DOHH2 (cell line): ENCODE measurements at regions not wholly inside any gene's neighbourhood (a gene's known extent, or its start where the extent isn't known, plus 50 kb on each side); places are given as distances from the start of the nearest gene placed in this dataset.

Experiments used
- H3F3A ChIP-seq: fragments of 200-600 bp; sonication (generic), shearing (Covaris generic); 2 replicates; pipeline ENCODE4 v1.6.0; 2016; ENCODE audit warnings: antibody characterized with exemption, mild to moderate bottlenecking; ENCODE audit not compliant: control insufficient read depth, insufficient read depth
- H3K27ac ChIP-seq: fragments of 200-600 bp; sonication (generic); 2 replicates; pipeline ENCODE4 v1.5.1; 2014; ENCODE audit warnings: low read depth, mild to moderate bottlenecking, low read length, moderate library complexity
- H3K27me3 ChIP-seq: fragments of 200-600 bp; sonication (generic); 2 replicates; pipeline ENCODE4 v1.6.1; 2014; ENCODE audit warnings: mild to moderate bottlenecking, low read length, mixed read lengths; ENCODE audit not compliant: control insufficient read depth
- H3K36me3 ChIP-seq: fragments of 200-600 bp; sonication (generic); 2 replicates; pipeline ENCODE4 v1.6.1; 2014; ENCODE audit warnings: mild to moderate bottlenecking, low read length, moderate library complexity, mixed read lengths; ENCODE audit not compliant: control insufficient read depth
- H3K4me1 ChIP-seq: fragments of 200-600 bp; sonication (generic); 2 replicates; pipeline ENCODE4 v1.6.1; 2014; ENCODE audit warnings: mild to moderate bottlenecking, low read length, mixed read lengths; ENCODE audit not compliant: control insufficient read depth
- H3K4me2 ChIP-seq: fragments of 200-600 bp; sonication (generic); 2 replicates; pipeline ENCODE4 v1.6.0; 2014; ENCODE audit warnings: mild to moderate bottlenecking, low read length, moderate library complexity
- H3K4me3 ChIP-seq: fragments of 200-600 bp; sonication (generic); 2 replicates; pipeline ENCODE4 v1.5.1; 2014; ENCODE audit warnings: mild to moderate bottlenecking, low read length, mixed read lengths
- H3K79me2 ChIP-seq: fragments of 200-600 bp; sonication (generic); 2 replicates; pipeline ENCODE4 v1.6.1; 2014; ENCODE audit warnings: mild to moderate bottlenecking, low read length, mixed read lengths; ENCODE audit not compliant: control insufficient read depth
- H3K9me2 ChIP-seq: fragments of 200-600 bp; sonication (generic); replicated peaks from 2 replicates; pipeline ENCODE4 v1.6.1; 2014; ENCODE audit warnings: mild to moderate bottlenecking, low read length, mixed read lengths; ENCODE audit not compliant: control insufficient read depth
- H3K9me3 ChIP-seq: fragments of 200-600 bp; sonication (generic); 2 replicates; pipeline ENCODE4 v1.6.1; 2014; ENCODE audit warnings: antibody characterized with exemption, low read length, mixed read lengths; ENCODE audit not compliant: control insufficient read depth, insufficient read depth
- H4K20me1 ChIP-seq: fragments of 200-600 bp; sonication (generic); 2 replicates; pipeline ENCODE4 v1.6.0; 2014; ENCODE audit warnings: low read depth, mild to moderate bottlenecking, antibody characterized with exemption, low read length, moderate library complexity; ENCODE audit not compliant: control insufficient read depth, insufficient read depth
- CTCF ChIP-seq: fragments of 200-600 bp; sonication (generic); IDR thresholded peaks from one replicate; pipeline ENCODE4 v1.5.1; 2014; ENCODE audit warnings: antibody characterized with exemption, mild to moderate bottlenecking, low read depth, low read length; ENCODE audit not compliant: poor library complexity, severe bottlenecking
- EZH2phosphoT487 ChIP-seq: fragments of 200-600 bp; sonication (generic); IDR thresholded peaks from 2 replicates; pipeline ENCODE4 v1.6.1; 2017; ENCODE audit warnings: borderline replicate concordance, mild to moderate bottlenecking, antibody characterized with exemption, low read length, moderate library complexity, mixed read lengths

GRCh38 chrY:12479382-12479781 lies 221.6 kb upstream of the USP9Y start:
- no peak overlapping the region for H3K4me2 ChIP-seq
- no peaks in the 10 kb centered on the region for H3K27me3 ChIP-seq

GRCh38 chrY:12483394-12483793 lies 217.6 kb upstream of the USP9Y start:
- H3K79me2 ChIP-seq = no peaks in the 10 kb centered on the region
- no peaks in the 10 kb centered on the region for H3K27me3 ChIP-seq
- no peaks in the 10 kb centered on the region for H4K20me1 ChIP-seq
- no peak overlapping the region for H3K27ac ChIP-seq
- no peaks in the 10 kb centered on the region for H3K9me3 ChIP-seq
- no peaks in the 10 kb centered on the region for H3K36me3 ChIP-seq
- no peaks in the 10 kb centered on the region for H3K4me1 ChIP-seq
- H3K9me2 ChIP-seq = no peaks in the 10 kb centered on the region
- no peak overlapping the region for H3K4me2 ChIP-seq
- H3F3A ChIP-seq = no peaks in the 10 kb centered on the region
- H3K4me3 ChIP-seq = no peak overlapping the region
- TF ChIP-seq CTCF (no peak), EZH2phosphoT487 (no peak)

More at GRCh38 chrY:12479382-12479781, 221.6 kb upstream of the USP9Y start:
- no peaks in the 10 kb centered on the region for H3K36me3 ChIP-seq
- no peak overlapping the region for H3K27ac ChIP-seq
- H3K9me3 ChIP-seq = no peaks in the 10 kb centered on the region
- H3K4me1 ChIP-seq = no peaks in the 10 kb centered on the region
- no peaks in the 10 kb centered on the region for H3F3A ChIP-seq
- H3K9me2 ChIP-seq = no peaks in the 10 kb centered on the region
- no peaks in the 10 kb centered on the region for H3K79me2 ChIP-seq
- H3K4me3 ChIP-seq = no peak overlapping the region
- TF ChIP-seq EZH2phosphoT487 (no peak), CTCF (peak; percentile 14)
- no peaks in the 10 kb centered on the region for H4K20me1 ChIP-seq

- Histone ChIP-seq H3F3A (no peaks in the 10 kb centered on the region), H3K27ac (no peak overlapping the region), H3K9me2 (no peaks in the 10 kb centered on the region), H3K27me3 (no peaks in the 10 kb centered on the region), H3K79me2 (no peaks in the 10 kb centered on the region), H3K4me1 (no peaks in the 10 kb centered on the region), H3K4me3 (no peak overlapping the region), H3K36me3 (no peaks in the 10 kb centered on the region), H4K20me1 (no peaks in the 10 kb centered on the region), H3K9me3 (no peaks in the 10 kb centered on the region), H3K4me2 (no peak overlapping the region)
- TF ChIP-seq CTCF (no peak), EZH2phosphoT487 (no peak)
Observed at GRCh38 chrY:12490558-12491209, 210.3 kb upstream of the USP9Y start.
